Panc1 (cell line): ENCODE measurements at regions not wholly inside any gene's neighbourhood (a gene's known extent, or its start where the extent isn't known, plus 50 kb on each side); places are given as distances from the start of the nearest gene placed in this dataset.

Experiments
- ATAC-seq: fragments of 200-7000 bp; cut with Tn5 transposase; 2 replicates; pipeline ENCODE4 v1.9.1; 2020; ENCODE audit warnings: mild to moderate bottlenecking, moderate library complexity
- BruUV-seq: library from RNA; stranded (reverse); fragments of 400-500 nt; replicated peaks from 2 replicates; lab custom pipeline; 2021; lab: Mats Ljungman, UMichigan
- CTCF ChIA-PET: fragments of 300-600 bp; sonication (Branson Sonifier 250); formaldehyde crosslinking; loops from one replicate; lab custom pipeline; 2022; ENCODE audit warnings: antibody characterized with exemption; lab: Charles Lee
- POLR2A ChIA-PET: fragments of 300-600 bp; sonication (Branson Sonifier 250); formaldehyde crosslinking; loops from one replicate; lab custom pipeline; 2022; ENCODE audit warnings: antibody characterized with exemption; lab: Charles Lee
- DNase-seq: peaks from one replicate; pipeline ENCODE4 v3.0.0-alpha.2; 2010; ENCODE audit warnings: low read depth, low spot score
- H3K27ac ChIP-seq: 2 replicates; pipeline ENCODE4 v1.5.1; 2011; ENCODE audit warnings: mild to moderate bottlenecking, low read length, inconsistent platforms
- H3K27me3 ChIP-seq: fragments of 200-500 bp; sonication (Bioruptor generic); 2 replicates; pipeline ENCODE4 v1.6.0; 2014; ENCODE audit warnings: low read length, inconsistent platforms; ENCODE audit not compliant: control insufficient read depth, insufficient read depth
- H3K36me3 ChIP-seq: fragments of 200-500 bp; sonication (Bioruptor generic); 2 replicates; pipeline ENCODE4 v1.5.1; 2014; ENCODE audit warnings: inconsistent platforms, mild to moderate bottlenecking, low read length, moderate library complexity; ENCODE audit not compliant: control insufficient read depth, insufficient read depth
- H3K4me1 ChIP-seq: 2 replicates; pipeline ENCODE4 v1.5.1; 2011; ENCODE audit warnings: inconsistent platforms, mild to moderate bottlenecking, low read length, moderate library complexity; ENCODE audit not compliant: control insufficient read depth, insufficient read depth
- H3K4me3 ChIP-seq, 2 experiments: 2 replicates each; pipeline ENCODE4 v1.5.1; 2011 to 2012; ENCODE audit warnings: low read depth in 2 of 2, low read length in 2 of 2, mild to moderate bottlenecking in 2 of 2, inconsistent platforms in 1 of 2, moderate library complexity in 1 of 2
- H3K9me3 ChIP-seq: fragments of 200-500 bp; sonication (Bioruptor generic); 2 replicates; pipeline ENCODE4 v1.5.1; 2014; ENCODE audit warnings: low read depth, mild to moderate bottlenecking, inconsistent platforms, low read length, moderate library complexity; ENCODE audit not compliant: control insufficient read depth, insufficient read depth
- CTCF ChIP-seq: fragments of 450-650 bp; IDR thresholded peaks from 2 replicates; pipeline ENCODE4 v1.5.1; 2017; ENCODE audit warnings: mild to moderate bottlenecking
- POLR2AphosphoS5 ChIP-seq: IDR thresholded peaks from 2 replicates; pipeline ENCODE4 v1.6.1; 2012; ENCODE audit warnings: mild to moderate bottlenecking, low read depth, low read length, moderate library complexity
- REST ChIP-seq, 2 experiments: IDR thresholded peaks; 2 replicates each; pipeline ENCODE4 v1.6.1; 2011 to 2012; ENCODE audit warnings: low read depth in 2 of 2, control low read depth in 1 of 2, low read length in 1 of 2, mild to moderate bottlenecking in 1 of 2, moderate library complexity in 1 of 2; ENCODE audit not compliant: insufficient read depth in 1 of 2
- SIN3A ChIP-seq: IDR thresholded peaks from 2 replicates; pipeline ENCODE4 v1.6.1; 2012; ENCODE audit warnings: low read depth, mild to moderate bottlenecking, low read length, moderate library complexity, borderline replicate concordance; ENCODE audit not compliant: insufficient read depth
- TCF7L2 ChIP-seq: IDR thresholded peaks from 2 replicates; pipeline ENCODE4 v1.6.1; 2011; ENCODE audit warnings: mild to moderate bottlenecking, low read depth, low read length, inconsistent platforms
- in situ Hi-C: cut with HindIII; loops from 2 replicates; pipeline ENCODE4 v1.10.0; 2016; ENCODE audit warnings: low sequenced_read_pairs, low pct_unique_long_range_greater_than_20kb
- intact Hi-C: fragments of 100-400 bp; cut with micrococcal nuclease; formaldehyde crosslinking; loops from one replicate; pipeline ENCODE4 v1.10.0; 2022; ENCODE audit not compliant: unreplicated experiment

- intact Hi-C loops, result no loop called here
- CTCF ChIA-PET, result no interaction called here
- in situ Hi-C loops, result no loop called here
These were observed 490.8 kb downstream of the RASEF start for GRCh38 chr9:82572146-82572545.

GRCh38 chr9:82574911-82575310, 488.0 kb downstream of the RASEF start:
- no peaks in the 10 kb centered on the region for H3K27me3 ChIP-seq
- H3K27ac ChIP-seq, result no peak overlapping the region
- in situ Hi-C loops, result no loop called here
- BruUV-seq, result no TSS peak
- 0 out of 2 replicates have a peak, but pooled peaks cover 4% of the 10 kb centered on the region for H3K9me3 ChIP-seq
- intact Hi-C loops, result no loop called here
- no peaks in the 10 kb centered on the region for H3K4me1 ChIP-seq
- ATAC-seq, result no peak
- ChIA-PET CTCF (no interaction called here), POLR2A (no interaction called here)
- no peaks in the 10 kb centered on the region for H3K36me3 ChIP-seq
- TF ChIP-seq REST (IDR thresholded peaks at IDR 0.05; ENCODE audit: insufficient read depth in 1 of 2, low read depth in 2 of 2, low read length in 1 of 2), result no peak
- TF ChIP-seq TCF7L2, result no peak
- no peak for TF ChIP-seq SIN3A
- no peak for TF ChIP-seq POLR2AphosphoS5
- TF ChIP-seq CTCF, result no peak
- no peak for DNase-seq
- no peak overlapping the region for H3K4me3 ChIP-seq

More at GRCh38 chr9:82572146-82572545, 490.8 kb downstream of the RASEF start:
- DNase-seq, result no peak
- H3K4me1 ChIP-seq, result no peaks in the 10 kb centered on the region
- no peaks in the 10 kb centered on the region for H3K36me3 ChIP-seq
- H3K9me3 ChIP-seq, result 0 out of 2 replicates have a peak, but pooled peaks cover 4% of the 10 kb centered on the region
- no peak for ATAC-seq
- H3K27ac ChIP-seq, result no peak overlapping the region
- BruUV-seq, result no TSS peak
- no peaks in the 10 kb centered on the region for H3K27me3 ChIP-seq
- TF ChIP-seq REST (IDR thresholded peaks at IDR 0.05; ENCODE audit: insufficient read depth in 1 of 2, low read depth in 2 of 2, low read length in 1 of 2) (no peak), SIN3A (no peak), POLR2AphosphoS5 (no peak), TCF7L2 (no peak), CTCF (no peak)
- no peak overlapping the region for H3K4me3 ChIP-seq
- POLR2A ChIA-PET, result no interaction called here
